Mucosa of descending colon (tissue), 3 donors: ENCODE measurements at regions not wholly inside any gene's neighbourhood (a gene's known extent, or its start where the extent isn't known, plus 50 kb on each side); places are given as distances from the start of the nearest gene placed in this dataset.
A peak's percentile ranks its signal among the peaks of the same experiment; 100 is the strongest.

Experiments
- ATAC-seq: fragments of 200-7000 bp; cut with Tn5 transposase; one replicate; pipeline ENCODE4 v1.9.1; 2020; ENCODE audit warnings: mild to moderate bottlenecking, moderate library complexity
- DNase-seq, 3 donors: peaks; one replicate each; pipeline ENCODE4 v3.0.0-alpha.2; 2020
- H3K36me3 ChIP-seq: fragments of 200-600 bp; one replicate; pipeline ENCODE4 v1.8.0; 2021; ENCODE audit warnings: low read depth, mild to moderate bottlenecking
- H3K4me1 ChIP-seq: fragments of 200-600 bp; one replicate; pipeline ENCODE4 v1.8.0; 2021; ENCODE audit warnings: low read depth, mild to moderate bottlenecking
- H3K4me3 ChIP-seq: fragments of 200-600 bp; one replicate; pipeline ENCODE4 v1.8.0; 2021; ENCODE audit warnings: mild to moderate bottlenecking
- H3K9me3 ChIP-seq: fragments of 200-600 bp; one replicate; pipeline ENCODE4 v1.8.0; 2021; ENCODE audit warnings: mild to moderate bottlenecking
- CTCF ChIP-seq: fragments of 200-600 bp; IDR thresholded peaks from one replicate; pipeline ENCODE4 v1.8.0; 2022; ENCODE audit warnings: antibody characterized with exemption, mild to moderate bottlenecking
- intact Hi-C, 2 donors: fragments of 100-400 bp; cut with DNase I in 1 of 2; cut with micrococcal nuclease in 1 of 2; formaldehyde crosslinking; loops; one replicate each; pipeline versions ENCODE4 v1.11.0 to v1.11.1; 2022; cut with DNase I, micrococcal nuclease
- donor health status: DM: no; HTN: no; CAD: no; lungs with moderate emphysema.
- donor health status: DM: no; HTN: no; CAD: no.
- donor health status: DM: no; HTN: yes; CAD: no.

GRCh38 chrX:51407520-51408409 lies 75.1 kb downstream of the NUDT10 start:
- Histone ChIP-seq H3K4me1 (no peaks in the 10 kb centered on the region), H3K36me3 (no peaks in the 10 kb centered on the region), H3K9me3 (no peaks in the 10 kb centered on the region), H3K4me3 (no peak overlapping the region)
- no peak for DNase-seq
- intact Hi-C loops, result no loop called here
- no peak for TF ChIP-seq CTCF
- ATAC-seq, result no peak

GRCh38 chrX:51406688-51407519 lies 74.3 kb downstream of the NUDT10 start:
- Histone ChIP-seq H3K9me3 (no peaks in the 10 kb centered on the region), H3K4me3 (no peak overlapping the region), H3K36me3 (no peaks in the 10 kb centered on the region), H3K4me1 (no peaks in the 10 kb centered on the region)
- DNase-seq (no peak), ATAC-seq (no peak)
- TF ChIP-seq CTCF, result no peak
- intact Hi-C loops, result no loop called here

- H3K4me1 ChIP-seq, result no peaks in the 10 kb centered on the region
- no peak for TF ChIP-seq CTCF
- intact Hi-C loops, result no loop called here
- H3K4me3 ChIP-seq, result no peak overlapping the region
- no peak for DNase-seq
- H3K9me3 ChIP-seq, result no peaks in the 10 kb centered on the region
- ATAC-seq, result no peak
- H3K36me3 ChIP-seq, result no peaks in the 10 kb centered on the region
Measured at GRCh38 chrX:51404445-51404844, 71.8 kb downstream of the NUDT10 start.

- TF ChIP-seq CTCF, result no peak
- Histone ChIP-seq H3K4me1 (no peaks in the 10 kb centered on the region), H3K9me3 (no peaks in the 10 kb centered on the region), H3K36me3 (no peaks in the 10 kb centered on the region), H3K4me3 (no peak overlapping the region)
- DNase-seq (peak in 2 of 3 donors; percentile 1 to 46), ATAC-seq (peak; percentile 44)
- intact Hi-C loops, result no loop called here
Measured at GRCh38 chrX:51395810-51396728, 63.4 kb downstream of the NUDT10 start.

- no peak for TF ChIP-seq CTCF
- ATAC-seq (no peak), DNase-seq (no peak)
- Histone ChIP-seq H3K4me1 (no peaks in the 10 kb centered on the region), H3K9me3 (no peaks in the 10 kb centered on the region), H3K4me3 (no peak overlapping the region), H3K36me3 (no peaks in the 10 kb centered on the region)
- intact Hi-C loops, result no loop called here
Measured at GRCh38 chrX:51395480-51395809, 62.8 kb downstream of the NUDT10 start.
